Panc1 (cell line): ENCODE measurements at regions not wholly inside any gene's neighbourhood (a gene's known extent, or its start where the extent isn't known, plus 50 kb on each side); places are given as distances from the start of the nearest gene placed in this dataset.

ENCODE experiments used
- POLR2AphosphoS5 ChIP-seq: IDR thresholded peaks from 2 replicates; pipeline ENCODE4 v1.6.1; 2012; ENCODE audit warnings: mild to moderate bottlenecking, low read depth, low read length, moderate library complexity
- TCF7L2 ChIP-seq: IDR thresholded peaks from 2 replicates; pipeline ENCODE4 v1.6.1; 2011; ENCODE audit warnings: mild to moderate bottlenecking, low read depth, low read length, inconsistent platforms
- TF ChIP-seq, protein P1 (sequence below): fragments of 450-650 bp; IDR thresholded peaks from 2 replicates; pipeline ENCODE4 v1.5.1; 2017; ENCODE audit warnings: mild to moderate bottlenecking

DNA sequence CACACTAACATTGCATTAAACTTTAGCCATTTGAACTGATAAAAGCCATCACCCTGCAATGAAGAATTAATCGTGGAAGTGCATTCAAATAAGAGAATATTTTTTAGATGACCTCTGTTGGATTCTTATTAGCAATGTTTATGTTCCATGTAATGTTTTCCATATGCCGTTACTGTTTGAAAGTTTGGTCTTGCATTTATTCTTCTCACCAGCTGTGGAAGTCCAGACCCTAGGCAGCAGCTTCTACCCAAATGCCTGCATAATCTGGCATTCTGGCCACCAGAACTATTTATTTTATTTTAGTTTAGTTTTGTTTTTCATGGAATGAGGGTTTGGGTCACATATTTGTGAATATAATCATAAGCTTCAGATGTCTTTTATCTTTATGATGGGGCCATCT lies 140.4 kb downstream of the SAMD5 start:
- TF ChIP-seq POLR2AphosphoS5 (no peak), TCF7L2 (no peak)
- TF ChIP-seq, protein P1, sequence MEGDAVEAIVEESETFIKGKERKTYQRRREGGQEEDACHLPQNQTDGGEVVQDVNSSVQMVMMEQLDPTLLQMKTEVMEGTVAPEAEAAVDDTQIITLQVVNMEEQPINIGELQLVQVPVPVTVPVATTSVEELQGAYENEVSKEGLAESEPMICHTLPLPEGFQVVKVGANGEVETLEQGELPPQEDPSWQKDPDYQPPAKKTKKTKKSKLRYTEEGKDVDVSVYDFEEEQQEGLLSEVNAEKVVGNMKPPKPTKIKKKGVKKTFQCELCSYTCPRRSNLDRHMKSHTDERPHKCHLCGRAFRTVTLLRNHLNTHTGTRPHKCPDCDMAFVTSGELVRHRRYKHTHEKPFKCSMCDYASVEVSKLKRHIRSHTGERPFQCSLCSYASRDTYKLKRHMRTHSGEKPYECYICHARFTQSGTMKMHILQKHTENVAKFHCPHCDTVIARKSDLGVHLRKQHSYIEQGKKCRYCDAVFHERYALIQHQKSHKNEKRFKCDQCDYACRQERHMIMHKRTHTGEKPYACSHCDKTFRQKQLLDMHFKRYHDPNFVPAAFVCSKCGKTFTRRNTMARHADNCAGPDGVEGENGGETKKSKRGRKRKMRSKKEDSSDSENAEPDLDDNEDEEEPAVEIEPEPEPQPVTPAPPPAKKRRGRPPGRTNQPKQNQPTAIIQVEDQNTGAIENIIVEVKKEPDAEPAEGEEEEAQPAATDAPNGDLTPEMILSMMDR, result no peak
